Esophagus squamous epithelium (tissue), 5 donors: ENCODE measurements at regions not wholly inside any gene's neighbourhood (a gene's known extent, or its start where the extent isn't known, plus 50 kb on each side); places are given as distances from the start of the nearest gene placed in this dataset.

ENCODE experiments used
- DNase-seq: peaks from one replicate; lab custom pipeline; 2025; lab: John Stamatoyannopoulos, UW
- H3K27ac ChIP-seq, 4 donors: fragments of 200-600 bp; sonication (generic); one replicate each; pipeline ENCODE4 v1.5.1; 2016 to 2019; ENCODE audit warnings: mild to moderate bottlenecking in 1 of 4
- H3K27me3 ChIP-seq, 4 donors: fragments of 200-600 bp; sonication (generic); 1 replicate in 3 of 4; 2 replicates in 1 of 4; pipeline versions ENCODE4 v1.5.1 to v1.6.0; 2017 to 2021; ENCODE audit warnings: antibody characterized with exemption in 1 of 4
- H3K36me3 ChIP-seq, 3 donors: fragments of 200-600 bp; sonication (generic); one replicate each; pipeline ENCODE4 v1.5.1; 2016 to 2019
- H3K4me1 ChIP-seq, 3 donors: fragments of 200-600 bp; sonication (generic); one replicate each; pipeline ENCODE4 v1.5.1; 2017 to 2019
- H3K4me3 ChIP-seq, 4 donors: fragments of 200-600 bp; sonication (generic); 1 replicate in 3 of 4; 2 replicates in 1 of 4; pipeline ENCODE4 v1.5.1; 2016 to 2019; ENCODE audit warnings: mild to moderate bottlenecking in 2 of 4, moderate library complexity in 1 of 4
- H3K9me3 ChIP-seq, 3 donors: fragments of 200-600 bp; sonication (generic); one replicate each; pipeline ENCODE4 v1.5.1; 2016 to 2019
- CTCF ChIP-seq, 6 experiments: fragments of 450-650 bp in 4 of 6; fragments of 200-600 bp in 2 of 6; sonication (generic) in 2 of 6; IDR thresholded peaks; one replicate each; pipeline ENCODE4 v1.5.1; 2016 to 2019; ENCODE audit warnings: antibody characterized with exemption in 6 of 6, mild to moderate bottlenecking in 4 of 6, moderate library complexity in 4 of 6
- POLR2A ChIP-seq, 4 donors: fragments of 450-650 bp; IDR thresholded peaks; one replicate each; pipeline ENCODE4 v1.6.1; 2017; ENCODE audit warnings: antibody characterized with exemption in 4 of 4, mild to moderate bottlenecking in 4 of 4, moderate library complexity in 3 of 4
- WGBS, 2 donors: methylation state at CpG; one replicate each; pipeline ENCODE4 v1.1.5; 2018; 5-methylcytosine and 5-hydroxymethylcytosine counted together
- intact Hi-C: fragments of 100-400 bp; cut with DNase I; formaldehyde crosslinking; loops from one replicate; pipeline ENCODE4 v1.15.0; 2022
- donor health status: DM: yes; HTN: yes; CAD: no.

- peaks cover 0 to 10% (median 0%) of the 10 kb centered on the region in 3 donors for H3K9me3 ChIP-seq
These were observed 99.2 kb downstream of the PSAT1 start for GRCh38 chr9:78396087-78396486.

GRCh38 chr9:78397045-78397444 lies 100.1 kb downstream of the PSAT1 start:
- no peaks in the 10 kb centered on the region for H3K4me1 ChIP-seq
- no peak overlapping the region for H3K27ac ChIP-seq
- intact Hi-C loops: no loop called here
- no peak overlapping the region for H3K4me3 ChIP-seq
- TF ChIP-seq CTCF (IDR thresholded peaks at IDR 0.05) (no peak), POLR2A (IDR thresholded peaks at IDR 0.05) (no peak)
- H3K9me3 ChIP-seq: peaks cover 0 to 10% (median 0%) of the 10 kb centered on the region in 3 donors
- H3K27me3 ChIP-seq: no peaks in the 10 kb centered on the region
- WGBS, 2 donors: 35 to 54% methylated on average over 5 of the region's 5 CpGs
- H3K36me3 ChIP-seq: no peaks in the 10 kb centered on the region
- DNase-seq: no peak

More at GRCh38 chr9:78396087-78396486, 99.2 kb downstream of the PSAT1 start:
- no peak for DNase-seq
- TF ChIP-seq CTCF (IDR thresholded peaks at IDR 0.05) (no peak), POLR2A (IDR thresholded peaks at IDR 0.05) (no peak)
- Histone ChIP-seq H3K27ac (no peak overlapping the region), H3K4me1 (no peaks in the 10 kb centered on the region), H3K36me3 (no peaks in the 10 kb centered on the region), H3K27me3 (no peaks in the 10 kb centered on the region), H3K4me3 (no peak overlapping the region)
- 75 to 88% methylated on average over 1 to 2 of the region's 2 CpGs for WGBS, 2 donors
- intact Hi-C loops: no loop called here

DNA sequence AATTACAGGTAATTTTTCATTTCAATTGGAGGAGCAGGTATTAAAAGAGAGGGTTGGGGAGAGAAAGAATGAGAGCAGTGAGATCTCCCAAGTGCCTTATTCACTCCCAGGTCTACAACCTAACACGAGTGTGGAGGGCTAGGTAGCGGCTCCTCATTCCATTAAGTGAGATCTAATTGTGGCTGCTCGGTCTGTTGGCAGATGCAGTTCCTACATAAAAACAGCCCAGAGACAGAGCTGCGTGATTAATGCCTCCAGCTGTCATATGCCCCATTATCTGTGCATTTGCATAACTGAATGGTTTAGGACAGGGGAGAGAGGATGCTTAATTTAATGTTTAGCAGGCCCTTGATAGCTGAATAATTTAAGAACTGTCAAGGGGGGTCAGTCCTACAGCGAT lies 100.5 kb downstream of the PSAT1 start:
- DNase-seq: no peak
- Histone ChIP-seq H3K27me3 (no peaks in the 10 kb centered on the region), H3K36me3 (no peaks in the 10 kb centered on the region), H3K4me1 (no peaks in the 10 kb centered on the region), H3K9me3 (peaks cover 0 to 10% (median 0%) of the 10 kb centered on the region in 3 donors), H3K27ac (no peak overlapping the region), H3K4me3 (no peak overlapping the region)
- WGBS, 2 donors: 37 to 51% methylated on average over 5 of the region's 5 CpGs
- TF ChIP-seq POLR2A (IDR thresholded peaks at IDR 0.05) (no peak), CTCF (IDR thresholded peaks at IDR 0.05) (no peak)
- intact Hi-C loops: no loop called here

GRCh38 chr9:78399153-78399552 lies 102.2 kb downstream of the PSAT1 start:
- DNase-seq: no peak
- Histone ChIP-seq H3K27me3 (no peaks in the 10 kb centered on the region), H3K36me3 (no peaks in the 10 kb centered on the region), H3K4me1 (no peaks in the 10 kb centered on the region), H3K27ac (no peak overlapping the region), H3K9me3 (peaks cover 0 to 10% (median 0%) of the 10 kb centered on the region in 3 donors), H3K4me3 (no peak overlapping the region)
- no peak for TF ChIP-seq CTCF (IDR thresholded peaks at IDR 0.05)
- no peak for TF ChIP-seq POLR2A (IDR thresholded peaks at IDR 0.05)
- intact Hi-C loops: no loop called here

- Histone ChIP-seq H3K36me3 (no peaks in the 10 kb centered on the region), H3K4me1 (no peaks in the 10 kb centered on the region), H3K27me3 (no peaks in the 10 kb centered on the region), H3K27ac (no peak overlapping the region), H3K9me3 (peaks cover 0 to under 1% (median 0%) of the 10 kb centered on the region in 3 donors), H3K4me3 (no peak overlapping the region)
- no peak for DNase-seq
- intact Hi-C loops: no loop called here
- no peak for TF ChIP-seq POLR2A (IDR thresholded peaks at IDR 0.05)
- TF ChIP-seq CTCF (IDR thresholded peaks at IDR 0.05): no peak
These were observed 103.6 kb downstream of the PSAT1 start for GRCh38 chr9:78400496-78400895.
